ENCODE measurements at regions not wholly inside any gene's neighbourhood (a gene's known extent, or its start where the extent isn't known, plus 50 kb on each side); places are given as distances from the start of the nearest gene placed in this dataset.

- POLR2A ChIA-PET = no interaction called here
- intact Hi-C loops (cut with micrococcal nuclease; ENCODE audit: unreplicated experiment) = no loop called here
- BruUV-seq (replicated peaks) = no TSS peak
These were observed 54.5 kb upstream of the HMGCLL1 start for GRCh38 chr6:55633471-55633870.

GRCh38 chr6:55632953-55633352 is 54.0 kb upstream of the HMGCLL1 start:
- H3K9me3 ChIP-seq (ENCODE audit: low read length) = no peaks in the 10 kb centered on the region
- no peak for TF ChIP-seq EZH2phosphoT487 (IDR thresholded peaks at IDR 0.05; ENCODE audit: borderline replicate concordance, low read depth, low read length)
- no peak for TF ChIP-seq CTCF (conservative IDR thresholded peaks at IDR 0.05; ENCODE audit: low read length)
- no peak overlapping the region for H3K4me2 ChIP-seq (ENCODE audit: low read length)
- intact Hi-C loops (cut with micrococcal nuclease; ENCODE audit: unreplicated experiment) = no loop called here
- H3K4me3 ChIP-seq (ENCODE audit: low read depth, low read length, poor library complexity, severe bottlenecking) = no peak overlapping the region
- BruUV-seq (replicated peaks) = no TSS peak
- POLR2A ChIA-PET = no interaction called here
- no peaks in the 10 kb centered on the region for H3K79me2 ChIP-seq (ENCODE audit: insufficient read depth, low read depth, low read length)
- no peaks in the 10 kb centered on the region for H3K4me1 ChIP-seq (ENCODE audit: insufficient read depth, low read length, poor library complexity, severe bottlenecking)
- no peaks in the 10 kb centered on the region for H3K36me3 ChIP-seq (ENCODE audit: insufficient read depth, low read length)
- CTCF ChIA-PET (ENCODE audit: unreplicated experiment) = no interaction called here
- H3K27ac ChIP-seq (ENCODE audit: low read depth, low read length, poor library complexity, severe bottlenecking) = no peak overlapping the region
- H3K9me2 ChIP-seq (ENCODE audit: insufficient read depth, low read length) = no peaks in the 10 kb centered on the region
- DNase-seq (ENCODE audit: low spot score) = no peak
- no peak overlapping the region for H2AFZ ChIP-seq (ENCODE audit: low read length)
- H4K20me1 ChIP-seq (ENCODE audit: insufficient read depth, low read length) = no peaks in the 10 kb centered on the region

More at GRCh38 chr6:55633471-55633870, 54.5 kb upstream of the HMGCLL1 start:
- Histone ChIP-seq H3K79me2 (ENCODE audit: insufficient read depth, low read depth, low read length) (no peaks in the 10 kb centered on the region), H3K36me3 (ENCODE audit: insufficient read depth, low read length) (no peaks in the 10 kb centered on the region), H3K27ac (ENCODE audit: low read depth, low read length, poor library complexity, severe bottlenecking) (no peak overlapping the region), H3K9me3 (ENCODE audit: low read length) (no peaks in the 10 kb centered on the region), H3K9me2 (ENCODE audit: insufficient read depth, low read length) (no peaks in the 10 kb centered on the region), H2AFZ (ENCODE audit: low read length) (no peak overlapping the region), H4K20me1 (ENCODE audit: insufficient read depth, low read length) (no peaks in the 10 kb centered on the region), H3K4me2 (ENCODE audit: low read length) (no peak overlapping the region), H3K4me1 (ENCODE audit: insufficient read depth, low read length, poor library complexity, severe bottlenecking) (no peaks in the 10 kb centered on the region), H3K4me3 (ENCODE audit: low read depth, low read length, poor library complexity, severe bottlenecking) (no peak overlapping the region)
- CTCF ChIA-PET (ENCODE audit: unreplicated experiment) = no interaction called here
- TF ChIP-seq CTCF (conservative IDR thresholded peaks at IDR 0.05; ENCODE audit: low read length) = no peak
- no peak for TF ChIP-seq EZH2phosphoT487 (IDR thresholded peaks at IDR 0.05; ENCODE audit: borderline replicate concordance, low read depth, low read length)
- no peak for DNase-seq (ENCODE audit: low spot score)

All from OCI-LY7 (cell line).